ENCODE measurements at regions not wholly inside any gene's neighbourhood (a gene's known extent, or its start where the extent isn't known, plus 50 kb on each side); places are given as distances from the start of the nearest gene placed in this dataset.

- DNase-seq (ENCODE audit: low spot score in 2 of 2): peak in 1 of 2 donors; percentile 70
- Histone ChIP-seq H3K27ac (no peak overlapping the region), H3K36me3 (no peaks in the 10 kb centered on the region), H3K9me3 (no peaks in the 10 kb centered on the region), H3K4me3 (peak overlapping the region; percentile 35 to 58), H3K27me3 (no peaks in the 10 kb centered on the region), H3K4me1 (no peaks in the 10 kb centered on the region)
- TF ChIP-seq CTCF (IDR thresholded peaks at IDR 0.05): peak; percentile 47 to 78 (median 48)
- intact Hi-C loops (cut with DNase I): loop anchor here (5.0 kb wide), 1 partner anchor 62 kb away; no protein-coding TSS in a partner anchor
These were observed 98.4 kb upstream of the HABP2 start for GRCh38 chr10:113454341-113455061.

- no peaks in the 10 kb centered on the region for H3K4me1 ChIP-seq
- H3K27me3 ChIP-seq: no peaks in the 10 kb centered on the region
- no peak overlapping the region for H3K4me3 ChIP-seq
- H3K36me3 ChIP-seq: no peaks in the 10 kb centered on the region
- H3K27ac ChIP-seq: no peak overlapping the region
- intact Hi-C loops (cut with DNase I): no loop called here
- no peak for TF ChIP-seq CTCF (IDR thresholded peaks at IDR 0.05)
- no peaks in the 10 kb centered on the region for H3K9me3 ChIP-seq
- no peak for DNase-seq (ENCODE audit: low spot score in 2 of 2)
These were observed 96.9 kb upstream of the HABP2 start for GRCh38 chr10:113455947-113456346.

- Histone ChIP-seq H3K9me3 (no peaks in the 10 kb centered on the region), H3K36me3 (no peaks in the 10 kb centered on the region), H3K27me3 (no peaks in the 10 kb centered on the region), H3K4me1 (no peaks in the 10 kb centered on the region), H3K4me3 (no peak overlapping the region), H3K27ac (no peak overlapping the region)
- no peak for TF ChIP-seq CTCF (IDR thresholded peaks at IDR 0.05)
- no peak for DNase-seq (ENCODE audit: low spot score in 2 of 2)
- intact Hi-C loops (cut with DNase I): no loop called here
These were observed 96.1 kb upstream of the HABP2 start for GRCh38 chr10:113456741-113457140.

GRCh38 chr10:113457408-113457807, 95.4 kb upstream of the HABP2 start:
- no peaks in the 10 kb centered on the region for H3K9me3 ChIP-seq
- no peaks in the 10 kb centered on the region for H3K27me3 ChIP-seq
- H3K36me3 ChIP-seq: no peaks in the 10 kb centered on the region
- H3K4me1 ChIP-seq: no peaks in the 10 kb centered on the region
- H3K4me3 ChIP-seq: no peak overlapping the region
- DNase-seq (ENCODE audit: low spot score in 2 of 2): no peak
- H3K27ac ChIP-seq: no peak overlapping the region
- intact Hi-C loops (cut with DNase I): no loop called here
- no peak for TF ChIP-seq CTCF (IDR thresholded peaks at IDR 0.05)

GRCh38 chr10:113458451-113458850, 94.4 kb upstream of the HABP2 start:
- no peaks in the 10 kb centered on the region for H3K36me3 ChIP-seq
- no peak overlapping the region for H3K27ac ChIP-seq
- H3K4me1 ChIP-seq: no peaks in the 10 kb centered on the region
- intact Hi-C loops (cut with DNase I): no loop called here
- H3K27me3 ChIP-seq: no peaks in the 10 kb centered on the region
- no peak overlapping the region for H3K4me3 ChIP-seq
- no peaks in the 10 kb centered on the region for H3K9me3 ChIP-seq
- DNase-seq (ENCODE audit: low spot score in 2 of 2): no peak
- no peak for TF ChIP-seq CTCF (IDR thresholded peaks at IDR 0.05)
